ENCODE measurements at regions not wholly inside any gene's neighbourhood (a gene's known extent, or its start where the extent isn't known, plus 50 kb on each side); places are given as distances from the start of the nearest gene placed in this dataset.
"Not testable (repeated sequence)": the region's sequence is repeated elsewhere in the genome, so short reads cannot be mapped to it uniquely, and the experiment has no call there.

DNA sequence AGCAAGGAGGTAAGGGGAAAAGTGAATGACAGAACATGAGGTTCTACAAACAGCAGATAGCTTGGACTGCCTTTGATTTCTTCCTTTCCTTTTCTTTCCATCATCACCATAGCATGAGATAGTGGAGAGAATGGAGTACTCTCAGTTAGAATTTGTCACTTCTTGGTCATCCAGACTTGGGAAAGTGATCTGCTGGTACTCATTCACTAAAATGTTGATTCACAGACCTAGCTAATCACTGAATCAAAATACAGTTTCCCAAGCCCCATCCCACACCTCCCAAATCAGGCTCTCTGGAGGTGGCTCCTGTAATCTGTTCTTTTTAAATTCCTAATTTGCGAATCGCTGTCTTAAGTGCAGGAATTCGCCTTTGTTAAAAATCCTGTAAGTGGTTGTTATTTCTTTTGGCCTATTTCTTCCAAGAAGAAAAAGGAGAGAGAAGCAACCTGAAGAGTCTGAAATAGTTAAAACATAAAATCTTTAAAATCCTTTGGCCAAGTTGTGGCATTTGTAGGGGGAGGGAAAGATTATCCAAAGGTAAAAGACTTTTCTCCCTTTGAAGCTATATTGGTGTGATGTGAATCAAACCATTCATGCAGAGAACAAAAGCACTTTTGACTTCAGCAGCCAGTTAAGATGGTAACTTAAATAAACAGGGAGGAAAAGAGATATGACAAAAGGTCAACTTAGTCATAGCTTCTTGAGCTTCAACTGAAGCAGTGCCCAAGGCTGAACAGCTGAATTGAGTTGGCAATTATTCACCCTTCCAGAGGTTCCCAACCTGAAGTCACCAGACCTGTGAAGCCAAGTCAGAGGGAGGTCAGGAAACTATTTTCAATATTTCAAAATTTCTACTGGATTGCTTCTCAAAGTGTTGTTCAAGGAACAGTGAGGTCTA lies 255.1 kb upstream of the KRR1 start:
- DNase-seq (ENCODE audit: low spot score) = peak; percentile 93

DNA sequence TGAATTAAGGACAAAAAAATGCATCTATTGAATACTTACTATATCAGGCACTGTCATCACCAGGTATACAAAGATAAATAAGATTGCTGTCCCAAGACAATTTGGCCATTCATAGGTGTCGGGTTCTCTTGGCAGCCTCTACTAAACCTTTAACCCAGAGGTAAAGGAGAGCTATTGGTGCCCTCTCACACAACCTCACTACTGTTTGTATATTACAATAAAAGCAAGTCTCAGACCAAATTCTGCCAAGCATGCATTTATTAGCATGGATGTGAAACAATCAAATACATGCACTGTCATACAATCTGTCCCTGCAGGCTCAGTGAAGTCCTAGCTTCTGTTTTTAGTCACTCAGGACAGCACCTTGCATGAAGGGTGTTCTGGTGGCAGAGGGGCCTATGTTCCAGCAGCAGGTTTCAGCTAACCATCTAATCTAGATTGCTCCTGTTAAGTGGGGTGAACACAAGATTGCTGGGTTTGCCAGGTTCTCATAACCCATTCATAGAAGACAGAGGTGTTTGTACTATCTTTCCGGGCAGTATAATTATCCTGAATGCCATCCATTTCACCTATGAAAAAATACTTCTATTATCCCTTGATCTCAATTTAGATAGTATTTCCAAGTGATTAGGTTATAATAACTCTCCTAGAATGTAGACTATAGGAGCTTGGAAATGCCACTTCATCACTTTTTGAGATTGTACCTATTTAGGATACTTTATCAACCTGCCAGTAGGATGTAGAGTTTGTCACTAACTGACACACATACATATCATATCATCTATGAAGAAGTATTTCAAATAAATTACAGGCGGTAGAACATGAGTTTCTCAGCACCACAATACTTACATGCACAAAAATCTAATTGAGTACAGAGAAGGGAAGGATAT lies 254.0 kb upstream of the KRR1 start:
- FAIRE-seq = no peak
- no peak for DNase-seq (ENCODE audit: low spot score)

More for the DNA sequence above, 255.1 kb upstream of the KRR1 start:
- peak; percentile 98 for FAIRE-seq

DNA sequence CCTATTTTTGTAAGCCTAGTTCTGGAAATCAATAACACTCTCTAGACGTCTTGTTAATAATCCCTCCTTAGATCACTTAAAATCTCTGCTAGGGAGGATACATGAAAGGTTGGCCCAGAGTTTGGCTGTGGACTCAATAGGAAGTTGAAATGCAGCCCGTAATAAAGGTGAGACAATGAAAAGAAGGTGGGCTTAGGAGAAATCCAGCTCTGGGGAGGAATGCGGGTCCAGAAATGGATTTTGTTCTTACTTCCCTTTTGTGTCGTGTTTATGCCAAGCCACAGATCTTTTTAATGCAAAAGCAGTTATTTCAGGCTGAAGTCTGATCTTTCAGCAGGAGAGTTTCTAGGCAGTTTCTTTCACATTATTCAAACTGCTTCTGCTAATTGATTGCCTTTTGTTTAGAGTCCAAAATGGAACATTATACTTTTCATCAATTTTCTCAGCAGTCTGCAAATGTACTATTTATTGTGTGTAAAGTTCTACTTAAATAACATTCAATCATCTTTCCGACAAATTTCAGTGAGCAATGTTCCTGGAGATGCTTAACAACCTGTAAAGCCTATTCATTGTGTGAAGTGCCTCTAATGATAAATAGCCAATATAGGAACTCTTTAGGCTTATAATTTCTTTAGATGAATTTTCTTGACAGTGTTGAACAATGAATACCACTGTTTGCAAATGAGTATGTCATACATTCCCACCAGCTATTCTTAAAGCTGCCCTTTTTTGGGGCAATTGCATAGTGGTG lies 252.9 kb upstream of the KRR1 start:
- no peak for DNase-seq (ENCODE audit: low spot score)
- FAIRE-seq = no peak

DNA sequence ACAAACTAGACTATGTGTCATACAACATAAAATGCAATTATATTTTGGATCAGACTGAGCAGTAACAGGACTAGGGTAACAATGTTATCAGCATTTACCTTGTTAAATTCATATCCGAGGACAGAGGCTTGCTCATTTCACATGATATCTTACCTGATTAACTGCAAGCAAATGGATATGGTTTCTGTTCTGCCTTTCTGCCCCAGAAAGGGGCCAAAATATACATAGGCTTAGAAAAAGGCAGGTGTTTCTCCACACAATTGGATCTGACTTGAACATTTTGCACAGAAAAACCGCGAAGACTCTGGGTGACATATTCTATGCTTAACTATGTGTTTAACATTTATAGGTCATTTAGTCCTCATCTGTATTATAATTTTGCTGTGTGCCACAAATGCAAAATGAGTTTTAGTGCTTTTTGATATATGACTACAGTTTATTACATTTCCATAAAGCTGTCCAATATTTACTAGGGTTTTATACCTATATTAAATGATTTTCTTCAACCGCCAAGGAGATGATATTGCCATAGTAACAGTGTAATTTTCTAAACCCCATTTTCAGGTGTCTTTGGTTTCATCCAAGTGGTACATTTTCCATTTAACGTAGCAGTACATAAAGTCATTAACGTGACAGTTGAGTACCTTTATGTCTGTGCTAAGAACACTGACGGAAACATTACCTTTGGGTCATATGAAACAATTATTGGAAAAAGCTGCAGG lies 249.3 kb upstream of the KRR1 start:
- FAIRE-seq (no peak), DNase-seq (ENCODE audit: low spot score) (no peak)

DNA sequence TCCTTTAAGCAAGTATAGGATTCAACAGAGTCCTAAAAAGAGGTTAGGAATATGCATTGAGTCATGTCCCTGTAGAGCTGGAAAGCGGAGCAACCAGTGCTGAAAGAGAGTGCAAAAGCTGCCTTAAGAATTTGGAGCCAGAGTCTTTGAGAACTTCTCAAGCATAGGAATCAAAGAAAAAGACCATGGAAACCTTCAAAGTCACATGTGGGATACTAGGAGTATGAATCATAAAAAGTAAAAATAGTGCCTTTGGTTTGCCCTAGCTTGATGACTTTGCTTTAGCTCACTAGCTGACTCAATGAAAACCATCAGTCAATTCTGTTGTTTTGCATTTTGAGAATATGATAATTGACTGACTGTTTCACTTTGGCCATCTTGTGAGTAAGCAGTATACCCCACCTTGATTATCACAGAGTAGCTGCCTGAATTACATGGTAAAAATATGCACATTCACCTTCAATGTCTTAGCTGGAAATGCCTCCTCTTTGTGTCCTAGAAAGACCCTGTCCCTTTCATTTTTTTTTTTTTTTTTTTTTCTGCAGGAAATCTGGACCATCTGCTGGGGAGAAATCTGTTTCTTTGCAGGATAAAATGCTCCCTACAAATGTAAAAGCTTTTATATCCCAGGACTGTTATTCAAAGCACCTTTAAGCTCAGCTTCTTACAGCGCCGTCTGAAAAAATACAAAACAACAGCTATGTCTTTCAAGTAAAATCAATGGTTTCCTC lies 248.6 kb upstream of the KRR1 start:
- FAIRE-seq = peak; percentile 86

DNA sequence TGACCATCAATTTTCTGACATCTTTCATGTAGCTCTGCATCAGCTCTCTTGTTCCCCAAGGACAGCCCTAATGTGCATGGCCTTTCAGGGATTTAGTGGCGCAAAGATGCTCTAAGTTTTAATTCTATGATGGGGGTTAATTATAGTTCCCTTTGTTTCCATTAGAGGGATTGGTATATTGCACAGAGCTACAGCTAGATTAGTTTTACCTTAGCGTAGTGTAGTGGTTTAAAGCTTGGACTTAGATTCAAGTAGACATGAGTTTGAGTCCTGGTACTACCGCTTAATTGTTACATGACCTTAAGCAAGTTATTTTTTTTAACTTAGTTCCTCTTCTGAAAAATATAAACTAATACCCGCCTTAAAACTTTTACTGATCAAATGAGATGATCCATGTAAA lies 247.8 kb upstream of the KRR1 start:
- no peak for DNase-seq (ENCODE audit: low spot score)
- no peak for FAIRE-seq

More for the DNA sequence above, 248.6 kb upstream of the KRR1 start:
- DNase-seq (ENCODE audit: low spot score) = peak; percentile 83

DNA sequence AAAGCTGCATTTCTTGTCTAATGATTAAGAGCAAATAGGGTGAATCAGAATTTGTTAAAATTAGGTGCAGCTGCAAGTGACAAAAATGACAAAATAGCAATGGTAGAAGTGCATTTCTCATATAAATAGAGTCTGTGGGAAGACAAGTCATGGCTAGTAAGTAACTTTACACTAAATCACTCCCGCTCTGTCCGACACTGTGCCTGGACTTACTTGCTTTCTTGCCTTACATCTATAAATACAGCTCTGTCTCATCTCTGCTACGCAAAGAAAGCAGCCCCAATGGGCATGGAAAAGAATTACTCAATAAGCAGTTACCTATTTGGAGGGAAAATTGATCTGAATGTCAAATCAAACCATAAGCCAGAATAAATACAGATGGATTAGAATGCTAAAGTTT lies 245.4 kb upstream of the KRR1 start:
- no peak for FAIRE-seq

DNA sequence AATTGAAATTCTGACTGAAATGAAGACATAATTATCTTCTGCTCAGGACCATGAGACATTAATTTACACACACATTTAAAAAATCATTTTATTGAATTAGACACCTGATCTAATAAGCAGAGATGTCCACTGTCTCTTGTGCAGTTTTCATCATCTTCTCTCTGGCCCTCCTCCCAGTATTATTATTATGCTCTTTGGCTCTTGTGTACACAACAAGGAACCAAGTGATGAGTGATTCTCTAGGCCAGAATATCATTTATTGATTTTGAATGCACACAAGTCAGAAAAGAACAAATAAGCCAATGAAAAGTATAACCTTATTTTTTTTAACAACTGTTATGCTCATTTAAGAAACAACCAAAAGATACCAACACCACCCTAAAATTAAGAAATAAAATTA lies 244.7 kb upstream of the KRR1 start:
- FAIRE-seq (no peak), DNase-seq (ENCODE audit: low spot score) (no peak)

More for the DNA sequence above, 245.4 kb upstream of the KRR1 start:
- DNase-seq (ENCODE audit: low spot score) = no peak

DNA sequence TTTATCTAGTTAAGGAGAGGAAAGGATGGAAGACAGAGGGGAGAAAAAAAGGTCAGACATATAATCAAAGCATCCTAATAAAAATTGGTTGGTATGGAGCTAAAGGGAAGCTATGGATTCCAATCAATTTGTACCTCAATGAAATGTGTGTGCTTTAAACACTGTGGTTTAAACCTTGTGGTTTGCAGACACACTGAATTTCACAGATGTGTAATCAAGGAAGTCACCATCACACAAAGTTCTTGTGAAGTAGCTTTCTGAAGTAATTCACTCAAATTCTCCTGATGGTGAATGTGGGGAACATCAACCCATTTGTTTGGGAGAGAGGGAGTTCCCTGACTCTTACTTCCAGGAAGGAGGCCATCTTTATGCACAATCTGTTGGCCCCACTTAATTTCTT lies 243.3 kb upstream of the KRR1 start:
- DNase-seq (ENCODE audit: low spot score) = no peak
- FAIRE-seq = no peak

DNA sequence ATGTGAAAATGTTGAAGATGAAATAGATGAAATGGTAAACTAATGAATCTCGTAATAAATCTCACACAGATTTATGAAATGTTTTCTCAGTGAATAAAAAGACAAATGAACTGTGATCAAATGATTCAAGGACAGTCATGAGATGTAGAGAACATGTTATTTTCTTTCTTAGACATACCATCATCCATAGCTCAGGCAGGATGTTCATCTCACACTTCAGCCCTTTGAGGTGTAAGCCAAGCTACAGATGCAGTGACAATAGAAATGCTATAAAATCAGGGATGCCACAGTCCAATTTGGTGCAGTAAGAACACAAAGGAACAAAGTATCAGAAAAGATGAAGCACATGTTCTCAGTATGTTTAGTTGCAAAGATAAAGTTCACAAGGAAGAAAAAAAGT lies 242.7 kb upstream of the KRR1 start:
- FAIRE-seq (no peak), DNase-seq (ENCODE audit: low spot score) (no peak)

DNA sequence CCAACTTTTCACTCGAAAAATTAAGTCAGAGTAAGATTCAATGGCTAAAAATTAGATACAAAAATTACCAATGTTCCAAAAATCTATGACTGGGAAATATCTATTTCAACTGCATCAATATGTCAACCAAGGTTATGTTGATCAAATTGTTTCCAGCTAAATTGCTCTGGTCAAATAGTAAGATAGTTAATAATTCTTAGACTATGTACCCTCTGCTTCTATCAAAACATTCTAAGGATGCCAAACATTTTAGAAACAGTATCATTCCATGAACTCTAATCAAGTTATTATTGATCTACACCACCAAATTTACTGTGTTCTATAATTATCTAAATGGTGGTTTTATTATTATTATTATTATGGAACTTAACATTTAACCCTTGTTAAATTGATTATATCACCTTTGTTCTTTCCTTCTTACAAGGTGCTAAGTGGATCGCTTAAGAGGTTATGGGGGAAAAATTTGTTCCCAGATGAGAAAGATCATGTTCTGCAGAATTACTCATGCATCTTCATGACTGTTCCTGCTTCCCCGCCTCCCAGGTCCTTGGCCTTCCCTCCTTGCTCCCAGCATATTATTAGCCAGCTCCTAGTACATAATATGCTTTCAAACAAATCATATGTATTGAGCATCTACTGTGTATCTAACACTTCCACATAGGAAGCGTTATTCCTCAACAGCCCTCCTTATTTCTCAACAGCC lies 240.5 kb upstream of the KRR1 start:
- FAIRE-seq (peak; percentile 7), DNase-seq (ENCODE audit: low spot score) (no peak)

DNA sequence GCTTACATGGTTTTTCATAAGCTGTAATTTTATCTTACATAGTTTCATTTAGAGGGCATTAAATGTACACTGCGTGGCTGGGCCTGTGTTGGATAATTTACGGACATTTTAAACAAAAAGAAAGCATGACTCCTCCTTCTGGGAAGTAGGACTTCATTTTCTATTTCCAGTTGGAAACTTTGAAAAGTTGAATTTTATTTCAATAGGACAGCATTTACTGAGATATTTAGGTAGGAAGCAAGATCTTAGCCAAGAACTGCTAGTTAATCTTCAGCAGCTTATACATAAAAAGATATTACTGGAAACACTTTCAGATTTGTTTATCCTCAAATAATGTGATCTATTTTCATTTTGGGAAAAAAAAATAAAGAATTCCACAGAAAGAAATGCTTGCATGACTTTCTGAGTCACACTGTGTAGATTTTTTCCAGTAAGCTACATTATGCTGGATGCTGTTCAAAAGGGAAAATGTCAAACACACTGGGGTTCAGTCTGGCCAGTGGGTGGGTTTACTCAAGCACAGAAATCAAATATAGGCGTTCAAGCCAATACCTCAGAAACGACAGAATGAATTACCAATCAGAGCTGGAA lies 239.4 kb upstream of the KRR1 start:
- no peak for DNase-seq (ENCODE audit: low spot score)

DNA sequence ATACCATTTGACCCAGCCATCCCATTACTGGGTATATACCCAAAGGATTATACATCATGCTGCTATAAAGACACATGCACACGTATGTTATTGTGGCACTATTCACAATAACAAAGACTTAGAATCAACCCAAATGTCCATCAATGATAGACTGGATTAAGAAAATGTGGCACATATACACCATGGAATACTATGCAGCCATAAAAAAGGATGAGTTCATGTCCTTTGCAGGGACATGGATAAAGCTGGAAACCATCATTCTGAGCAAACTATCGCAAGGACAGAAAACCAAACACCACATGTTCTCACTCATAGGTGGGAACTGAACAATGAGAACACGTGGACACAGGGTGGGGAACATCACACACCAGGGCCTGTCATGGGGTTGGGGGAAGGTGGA lies 237.6 kb upstream of the KRR1 start:
- not testable (repeated sequence) for DNase-seq (ENCODE audit: low spot score); FAIRE-seq

More for the DNA sequence above, 239.4 kb upstream of the KRR1 start:
- FAIRE-seq = peak; percentile 80

DNA sequence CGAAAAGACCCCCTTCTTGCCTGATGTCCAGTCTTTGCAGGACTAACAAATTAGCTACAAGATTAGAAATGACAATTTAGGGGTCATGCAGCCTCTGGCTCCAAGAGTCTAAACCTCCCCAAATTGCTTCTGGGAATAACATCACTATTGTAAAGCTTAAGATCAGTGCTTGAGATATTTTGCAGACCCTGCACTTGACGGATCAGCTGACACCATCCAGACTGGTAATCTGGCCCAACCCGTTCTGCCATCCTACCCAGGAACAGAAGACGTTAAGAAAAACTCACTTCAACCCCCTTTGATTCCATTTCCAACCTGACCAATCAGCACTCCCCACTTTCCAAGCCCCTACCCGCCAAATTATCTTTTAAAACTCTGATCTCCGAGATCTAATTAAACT lies 236.7 kb upstream of the KRR1 start:
- FAIRE-seq (no peak), DNase-seq (ENCODE audit: low spot score) (no peak)

DNA sequence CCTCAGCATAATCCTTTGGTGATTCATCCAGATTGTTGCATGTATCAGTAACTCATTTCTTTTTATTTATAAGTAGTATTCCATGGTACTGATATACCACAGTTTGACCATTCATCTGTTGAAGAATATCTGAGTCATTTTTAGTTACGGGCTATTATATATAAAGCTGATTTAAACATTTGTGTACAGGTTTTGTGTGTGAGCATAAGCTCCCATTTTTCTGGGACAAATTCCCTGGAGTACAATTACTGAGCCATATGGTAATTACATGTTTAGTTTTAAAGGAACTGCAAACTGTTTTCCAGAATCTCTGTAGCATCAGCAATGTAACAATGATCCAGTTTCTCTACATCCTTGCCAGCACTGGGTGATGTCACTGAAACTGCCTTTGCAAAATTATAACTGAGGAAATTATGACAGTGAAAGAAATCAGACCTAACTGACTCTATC lies 236.2 kb upstream of the KRR1 start:
- FAIRE-seq (peak; percentile 91), DNase-seq (ENCODE audit: low spot score) (peak; percentile 88)

DNA sequence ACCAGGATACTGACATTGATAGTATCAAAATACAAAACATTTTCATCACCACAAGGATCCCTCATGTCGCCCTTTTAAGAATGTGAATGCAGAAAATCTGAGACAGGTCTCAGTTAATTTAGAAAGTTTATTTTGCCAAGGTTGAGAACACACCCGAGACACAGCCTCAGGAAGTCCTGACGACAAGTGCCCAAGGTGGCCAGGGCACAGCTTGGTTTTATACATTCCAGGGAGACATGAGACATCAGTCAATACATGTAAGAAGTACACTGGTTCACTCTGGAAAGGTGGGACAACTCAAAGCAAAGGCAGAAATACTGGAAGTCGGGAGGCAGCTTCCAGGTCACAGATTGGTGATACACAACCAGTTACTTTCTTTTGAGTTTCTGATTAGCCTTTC lies 235.2 kb upstream of the KRR1 start:
- DNase-seq (ENCODE audit: low spot score) (no peak), FAIRE-seq (no peak)

DNA sequence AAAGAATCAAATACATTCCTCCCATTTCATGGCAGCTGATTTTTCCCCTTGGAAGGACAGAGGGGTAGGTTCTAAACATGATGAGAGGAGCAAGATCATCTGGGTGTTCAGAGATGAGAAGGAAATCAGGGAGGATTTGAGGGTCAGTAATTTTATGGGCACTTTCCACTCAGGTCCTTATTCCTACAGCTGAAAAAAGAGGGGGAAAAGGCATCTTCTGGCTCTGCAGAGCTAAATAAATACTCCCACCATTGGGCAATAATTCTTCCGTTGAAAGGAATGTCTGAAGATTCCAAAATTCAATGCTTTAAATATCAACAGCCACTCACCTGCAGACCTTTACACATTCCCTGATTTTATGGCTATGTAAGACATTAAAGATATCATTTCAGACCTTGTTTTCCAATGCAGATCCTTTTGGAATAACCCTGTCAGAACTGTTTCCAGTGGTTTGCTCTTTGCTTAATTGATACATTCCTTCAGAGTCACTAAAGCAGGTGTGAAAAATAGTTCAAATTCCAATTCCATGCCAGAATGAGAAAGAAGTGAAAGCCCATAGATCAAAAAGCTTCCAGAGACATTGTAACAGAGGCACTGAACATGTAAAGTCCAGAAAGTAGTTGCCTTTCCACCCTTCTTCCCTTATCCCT lies 233.3 kb upstream of the KRR1 start:
- no peak for DNase-seq (ENCODE audit: low spot score)
- FAIRE-seq = no peak

DNA sequence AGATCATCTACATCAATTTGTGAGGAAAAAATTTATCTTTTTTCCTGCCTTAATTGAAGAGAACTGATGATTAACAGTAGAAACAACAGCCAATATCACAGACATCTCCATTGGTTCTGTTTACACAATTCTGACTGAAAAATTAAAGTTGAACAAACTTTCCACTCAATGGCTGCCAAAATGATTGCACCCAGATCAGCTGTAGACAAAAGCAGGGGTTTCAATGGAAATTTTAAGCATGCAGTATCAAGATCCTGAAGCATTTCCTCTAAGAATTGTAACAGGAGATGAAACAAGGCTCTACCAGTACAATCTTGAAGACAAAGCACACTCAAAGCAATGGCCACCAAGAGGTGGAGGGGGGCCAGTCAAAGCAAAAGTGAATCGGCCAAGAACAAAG lies 231.6 kb upstream of the KRR1 start:
- no peak for FAIRE-seq
- DNase-seq (ENCODE audit: low spot score) = no peak

DNA sequence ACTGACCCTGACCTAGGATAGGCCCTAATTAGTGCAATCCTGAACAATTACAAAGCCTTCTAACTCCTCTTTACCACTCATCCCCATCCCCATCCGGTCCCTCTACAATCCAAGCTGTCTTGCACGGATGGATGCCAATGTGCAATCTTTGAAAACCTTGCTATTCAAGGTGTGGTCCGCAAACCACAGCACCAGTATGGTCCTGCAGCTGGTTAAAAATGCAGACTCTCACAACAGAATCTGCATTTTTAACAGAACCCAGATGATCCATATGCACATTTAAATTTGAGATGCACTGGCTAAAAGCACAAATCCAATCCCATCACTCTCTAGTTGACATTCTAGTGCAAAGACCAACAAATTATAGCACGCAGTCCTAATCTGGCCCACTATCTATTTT lies 230.6 kb upstream of the KRR1 start:
- no peak for FAIRE-seq

More for the DNA sequence above, 230.6 kb upstream of the KRR1 start:
- no peak for DNase-seq (ENCODE audit: low spot score)

Data from RCC 7860 (cell line).